Fibroblast of the aortic adventitia (primary cell): ENCODE measurements at regions not wholly inside any gene's neighbourhood (a gene's known extent, or its start where the extent isn't known, plus 50 kb on each side); places are given as distances from the start of the nearest gene placed in this dataset.

Experiments
- DNase-seq: peaks from one replicate; pipeline ENCODE4 v3.0.0-alpha.2; 2010; ENCODE audit warnings: low read depth
- H3K4me3 ChIP-seq: 2 replicates; pipeline ENCODE4 v1.5.1; 2011; ENCODE audit warnings: low read depth, mild to moderate bottlenecking, control low read depth, low read length, moderate library complexity
- TF ChIP-seq, protein P1 (sequence below): IDR thresholded peaks from 2 replicates; pipeline ENCODE4 v1.5.1; 2011; ENCODE audit warnings: mild to moderate bottlenecking, low read length, control low read depth, inconsistent platforms; ENCODE audit not compliant: insufficient read depth

DNA sequence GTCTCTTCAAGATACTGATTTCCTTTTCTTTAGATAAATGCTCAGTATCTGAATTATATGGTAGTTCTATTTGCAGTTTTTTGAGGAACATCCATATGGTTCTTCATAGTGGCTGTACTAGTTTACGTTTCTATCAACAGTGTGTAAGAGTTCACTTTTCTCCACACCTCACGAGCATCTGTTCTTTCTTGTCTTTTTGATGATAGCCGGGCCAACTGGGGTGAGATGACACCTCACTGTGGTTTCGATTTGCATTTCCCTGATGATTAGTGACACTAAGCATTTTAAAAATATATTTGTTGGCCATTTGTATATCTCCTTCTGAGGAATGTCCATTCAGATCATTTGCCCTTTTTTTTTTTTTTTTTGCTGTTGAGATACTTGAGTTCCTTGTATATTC is 458.8 kb downstream of the SETBP1 start:
- no peak overlapping the region for H3K4me3 ChIP-seq
- TF ChIP-seq, protein P1, sequence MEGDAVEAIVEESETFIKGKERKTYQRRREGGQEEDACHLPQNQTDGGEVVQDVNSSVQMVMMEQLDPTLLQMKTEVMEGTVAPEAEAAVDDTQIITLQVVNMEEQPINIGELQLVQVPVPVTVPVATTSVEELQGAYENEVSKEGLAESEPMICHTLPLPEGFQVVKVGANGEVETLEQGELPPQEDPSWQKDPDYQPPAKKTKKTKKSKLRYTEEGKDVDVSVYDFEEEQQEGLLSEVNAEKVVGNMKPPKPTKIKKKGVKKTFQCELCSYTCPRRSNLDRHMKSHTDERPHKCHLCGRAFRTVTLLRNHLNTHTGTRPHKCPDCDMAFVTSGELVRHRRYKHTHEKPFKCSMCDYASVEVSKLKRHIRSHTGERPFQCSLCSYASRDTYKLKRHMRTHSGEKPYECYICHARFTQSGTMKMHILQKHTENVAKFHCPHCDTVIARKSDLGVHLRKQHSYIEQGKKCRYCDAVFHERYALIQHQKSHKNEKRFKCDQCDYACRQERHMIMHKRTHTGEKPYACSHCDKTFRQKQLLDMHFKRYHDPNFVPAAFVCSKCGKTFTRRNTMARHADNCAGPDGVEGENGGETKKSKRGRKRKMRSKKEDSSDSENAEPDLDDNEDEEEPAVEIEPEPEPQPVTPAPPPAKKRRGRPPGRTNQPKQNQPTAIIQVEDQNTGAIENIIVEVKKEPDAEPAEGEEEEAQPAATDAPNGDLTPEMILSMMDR: no peak
- no peak for DNase-seq

DNA sequence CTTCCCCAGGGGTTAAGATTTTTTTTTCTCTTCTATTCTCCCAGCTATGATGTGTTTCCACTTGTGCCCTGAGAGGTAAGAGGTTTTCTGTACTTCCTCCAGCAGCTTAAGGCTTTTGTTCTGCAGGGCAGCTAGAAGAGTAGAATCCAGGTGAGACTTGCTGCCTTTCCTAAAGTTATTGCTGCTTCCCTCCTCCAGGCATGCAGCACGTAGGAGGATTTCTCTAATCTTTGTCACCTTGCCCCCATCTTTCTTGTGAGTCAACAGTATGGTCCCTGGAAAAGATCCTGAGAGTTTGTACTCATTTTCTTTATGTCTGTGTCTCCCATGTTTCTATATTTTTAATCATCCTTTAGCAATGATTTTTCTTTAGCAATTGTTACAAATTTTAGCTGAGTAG is 462.2 kb downstream of the SETBP1 start:
- TF ChIP-seq, protein P1: no peak
- no peak overlapping the region for H3K4me3 ChIP-seq
- no peak for DNase-seq

DNA sequence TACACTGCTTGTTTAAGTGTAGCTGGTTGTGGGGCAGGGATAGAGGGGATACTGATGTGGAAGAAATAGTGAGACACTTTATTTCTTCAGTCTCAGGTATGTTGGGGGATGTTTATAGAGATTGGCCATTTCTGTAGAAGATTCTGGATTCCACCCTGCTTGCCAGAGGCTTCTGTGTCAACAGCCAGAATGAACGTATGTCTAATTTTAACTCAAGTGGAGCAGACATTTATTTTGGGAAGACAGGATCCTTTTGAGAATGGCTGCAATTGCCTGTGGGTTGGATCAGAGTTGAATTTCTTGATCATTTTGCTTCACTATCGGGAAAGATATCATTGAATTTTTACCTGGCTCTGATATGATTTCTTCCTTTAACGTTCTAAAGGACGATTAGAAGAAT is 465.6 kb upstream of the SLC14A2 start:
- H3K4me3 ChIP-seq: no peak overlapping the region
- no peak for DNase-seq
- TF ChIP-seq, protein P1: no peak

DNA sequence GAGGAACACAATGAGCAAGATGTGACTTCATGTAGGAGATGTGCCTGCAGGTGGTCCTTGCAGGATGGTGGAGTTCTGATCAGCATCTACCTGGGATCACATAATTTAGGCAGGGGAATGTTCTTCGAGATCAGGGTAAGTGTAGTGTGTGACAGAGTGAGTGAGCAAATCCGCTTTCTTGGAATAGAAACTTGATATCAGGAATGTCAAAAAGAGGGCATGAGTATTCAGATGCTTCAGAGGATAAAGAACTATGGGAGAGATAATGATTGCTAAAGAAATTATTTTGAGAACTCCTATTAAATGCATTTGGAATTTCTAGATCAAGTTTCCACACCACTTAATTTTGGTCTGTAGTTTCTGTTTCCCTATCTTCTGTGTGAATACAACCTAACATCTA is 463.6 kb upstream of the SLC14A2 start:
- H3K4me3 ChIP-seq: no peak overlapping the region
- DNase-seq: no peak
- TF ChIP-seq, protein P1: no peak

DNA sequence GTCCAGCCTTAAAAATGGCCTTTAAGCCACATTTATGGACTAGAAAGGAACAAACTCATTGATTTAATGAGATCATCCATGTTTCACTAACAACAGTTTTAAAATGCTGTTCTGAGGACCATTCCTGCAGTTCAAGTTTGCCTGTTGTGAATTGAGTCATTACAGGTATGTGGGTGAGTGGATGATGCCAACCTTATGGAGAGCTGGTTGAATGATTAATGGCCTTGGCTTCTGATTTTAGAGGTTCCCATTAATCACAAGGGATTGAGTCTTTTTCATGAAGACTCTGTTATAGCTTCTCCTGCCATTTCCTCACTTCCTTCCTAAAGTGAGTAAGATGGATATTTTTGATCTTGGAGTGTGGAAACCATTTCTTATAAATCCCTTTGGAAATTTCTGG is 459.8 kb upstream of the SLC14A2 start:
- TF ChIP-seq, protein P1: no peak
- H3K4me3 ChIP-seq: no peak overlapping the region
- no peak for DNase-seq

DNA sequence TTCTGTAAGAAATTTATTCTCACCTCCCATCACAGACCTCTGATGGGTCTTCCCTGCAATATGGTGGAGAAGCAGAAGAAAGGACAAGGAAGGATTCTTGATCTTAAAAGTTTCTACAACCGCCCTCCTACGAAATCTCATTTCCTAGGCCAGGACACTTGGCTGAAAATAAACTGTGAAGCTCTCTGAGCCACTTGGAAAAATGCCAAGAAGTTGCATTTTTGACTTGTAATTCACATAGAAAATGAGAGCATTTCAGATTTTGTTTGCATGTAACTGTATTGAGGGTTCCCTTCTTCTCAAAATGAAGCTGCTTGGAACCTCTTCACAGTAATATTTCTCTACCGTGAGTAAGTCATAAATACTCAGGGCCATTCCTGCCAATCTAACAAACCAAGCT is 458.3 kb upstream of the SLC14A2 start:
- peak; percentile 70 for DNase-seq
- TF ChIP-seq, protein P1: no peak
- no peak overlapping the region for H3K4me3 ChIP-seq

DNA sequence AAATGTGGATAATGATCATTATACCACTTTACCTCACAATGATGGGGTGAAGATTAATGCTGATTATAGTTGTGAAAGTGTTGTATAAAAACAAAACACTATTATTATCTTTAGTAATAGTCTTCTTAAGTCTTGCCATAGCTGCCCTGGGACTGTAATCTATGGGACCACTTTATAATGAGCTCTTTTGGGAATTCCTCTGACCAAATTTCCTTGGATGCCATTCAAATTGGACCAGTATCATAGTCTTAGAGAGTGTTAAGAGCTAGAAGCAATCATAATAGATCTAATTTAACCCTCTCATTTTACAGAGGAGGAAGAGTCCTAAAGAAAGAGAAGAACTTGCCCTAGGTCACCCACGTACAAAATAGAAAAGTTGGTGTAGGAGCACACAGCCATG is 457.7 kb upstream of the SLC14A2 start:
- H3K4me3 ChIP-seq: no peak overlapping the region
- TF ChIP-seq, protein P1: no peak
- DNase-seq: no peak
